OCI-LY1 (cell line): ENCODE measurements at regions not wholly inside any gene's neighbourhood (a gene's known extent, or its start where the extent isn't known, plus 50 kb on each side); places are given as distances from the start of the nearest gene placed in this dataset.

Source experiments
- EZH2 ChIP-seq: fragments of 200-600 bp; sonication (generic), shearing (Covaris generic); IDR thresholded peaks from 2 replicates; pipeline ENCODE4 v1.8.0; 2017; ENCODE audit warnings: borderline replicate concordance, mixed run types, mild to moderate bottlenecking, antibody characterized with exemption, low read length, moderate library complexity, mixed read lengths
- TF ChIP-seq, protein P1 (sequence below): fragments of 200-600 bp; sonication (generic), shearing (Covaris generic); IDR thresholded peaks from 2 replicates; pipeline ENCODE4 v1.5.1; 2017; ENCODE audit warnings: mild to moderate bottlenecking, antibody characterized with exemption, low read length, moderate library complexity, mixed read lengths

DNA sequence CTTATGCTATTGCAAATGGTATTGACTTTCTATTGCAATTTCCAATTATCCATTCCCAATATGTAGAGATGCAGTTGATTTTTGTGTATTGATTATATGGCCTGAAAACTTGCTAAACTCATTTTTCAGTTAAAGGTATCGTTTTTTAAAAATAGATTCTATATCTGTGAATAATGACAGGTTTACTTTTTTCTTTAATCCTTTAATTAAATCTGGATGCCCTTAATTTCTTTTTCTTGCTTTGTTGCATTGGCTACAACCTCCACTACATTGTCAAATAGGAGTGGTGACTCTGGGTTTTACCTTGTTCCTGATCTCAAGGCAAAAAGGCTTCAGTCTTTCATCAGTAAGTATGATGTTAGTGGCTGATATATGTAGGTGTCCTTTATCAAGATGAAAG, 522.4 kb downstream of the MATN1 start:
- TF ChIP-seq, protein P1, sequence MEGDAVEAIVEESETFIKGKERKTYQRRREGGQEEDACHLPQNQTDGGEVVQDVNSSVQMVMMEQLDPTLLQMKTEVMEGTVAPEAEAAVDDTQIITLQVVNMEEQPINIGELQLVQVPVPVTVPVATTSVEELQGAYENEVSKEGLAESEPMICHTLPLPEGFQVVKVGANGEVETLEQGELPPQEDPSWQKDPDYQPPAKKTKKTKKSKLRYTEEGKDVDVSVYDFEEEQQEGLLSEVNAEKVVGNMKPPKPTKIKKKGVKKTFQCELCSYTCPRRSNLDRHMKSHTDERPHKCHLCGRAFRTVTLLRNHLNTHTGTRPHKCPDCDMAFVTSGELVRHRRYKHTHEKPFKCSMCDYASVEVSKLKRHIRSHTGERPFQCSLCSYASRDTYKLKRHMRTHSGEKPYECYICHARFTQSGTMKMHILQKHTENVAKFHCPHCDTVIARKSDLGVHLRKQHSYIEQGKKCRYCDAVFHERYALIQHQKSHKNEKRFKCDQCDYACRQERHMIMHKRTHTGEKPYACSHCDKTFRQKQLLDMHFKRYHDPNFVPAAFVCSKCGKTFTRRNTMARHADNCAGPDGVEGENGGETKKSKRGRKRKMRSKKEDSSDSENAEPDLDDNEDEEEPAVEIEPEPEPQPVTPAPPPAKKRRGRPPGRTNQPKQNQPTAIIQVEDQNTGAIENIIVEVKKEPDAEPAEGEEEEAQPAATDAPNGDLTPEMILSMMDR, result no peak
- no peak for TF ChIP-seq EZH2
